Esophagus muscularis mucosa (tissue), 4 donors: ENCODE measurements at regions not wholly inside any gene's neighbourhood (a gene's known extent, or its start where the extent isn't known, plus 50 kb on each side); places are given as distances from the start of the nearest gene placed in this dataset.
"Not testable (repeated sequence)": the region's sequence is repeated elsewhere in the genome, so short reads cannot be mapped to it uniquely, and the experiment has no call there.

Experiments used
- DNase-seq: peaks from one replicate; pipeline ENCODE4 v3.0.0-alpha.2; 2017; ENCODE audit errors: extremely low spot score
- H3K27ac ChIP-seq, 4 donors: fragments of 200-600 bp; sonication (generic); replicated peaks in 1 of 4; 1 replicate in 3 of 4; 2 replicates in 1 of 4; pipeline ENCODE4 v1.5.1; 2016 to 2019; ENCODE audit warnings: mild to moderate bottlenecking in 1 of 4
- H3K27me3 ChIP-seq, 4 donors: fragments of 200-600 bp; sonication (generic); one replicate each; pipeline versions ENCODE4 v1.5.1 to v1.6.0; 2016 to 2019
- H3K36me3 ChIP-seq, 4 donors: fragments of 200-600 bp; sonication (generic); one replicate each; pipeline ENCODE4 v1.5.1; 2016 to 2019
- H3K4me1 ChIP-seq, 4 donors: fragments of 200-600 bp; sonication (generic); one replicate each; pipeline ENCODE4 v1.5.1; 2016 to 2019
- H3K4me3 ChIP-seq, 4 donors: fragments of 200-600 bp; sonication (generic); 1 replicate in 2 of 4; 2 replicates in 2 of 4; pipeline ENCODE4 v1.5.1; 2016 to 2019; ENCODE audit warnings: mild to moderate bottlenecking in 4 of 4, moderate library complexity in 1 of 4
- H3K9me3 ChIP-seq, 4 donors: fragments of 200-600 bp; sonication (generic); 1 replicate in 3 of 4; 2 replicates in 1 of 4; pipeline ENCODE4 v1.5.1; 2016 to 2019
- EP300 ChIP-seq: sonication (generic); formaldehyde crosslinking; IDR thresholded peaks from one replicate; pipeline ENCODE4 v1.6.1; 2017; ENCODE audit warnings: antibody characterized with exemption
- POLR2A ChIP-seq: fragments of 450-650 bp; IDR thresholded peaks from one replicate; pipeline ENCODE4 v1.6.1; 2017; ENCODE audit warnings: antibody characterized with exemption, moderate library complexity, mild to moderate bottlenecking, low read depth
- POLR2AphosphoS5 ChIP-seq, 2 donors: sonication (generic); formaldehyde crosslinking; IDR thresholded peaks; one replicate each; pipeline ENCODE4 v1.6.1; 2017; ENCODE audit warnings: antibody characterized with exemption in 2 of 2
- WGBS: methylation state at CpG from one replicate; pipeline ENCODE4 v1.1.5; 2018; 5-methylcytosine and 5-hydroxymethylcytosine counted together
- intact Hi-C: fragments of 100-400 bp; cut with DNase I; formaldehyde crosslinking; loops from one replicate; pipeline ENCODE4 v1.15.1; 2023
- TF ChIP-seq, protein P1 (sequence below), 3 experiments: fragments of 200-600 bp in 2 of 3; fragments of 450-650 bp in 1 of 3; sonication (generic) in 2 of 3; IDR thresholded peaks; one replicate each; pipeline ENCODE4 v1.5.1; 2017 to 2019; ENCODE audit warnings: antibody characterized with exemption in 3 of 3, mild to moderate bottlenecking in 2 of 3, moderate library complexity in 1 of 3

DNA sequence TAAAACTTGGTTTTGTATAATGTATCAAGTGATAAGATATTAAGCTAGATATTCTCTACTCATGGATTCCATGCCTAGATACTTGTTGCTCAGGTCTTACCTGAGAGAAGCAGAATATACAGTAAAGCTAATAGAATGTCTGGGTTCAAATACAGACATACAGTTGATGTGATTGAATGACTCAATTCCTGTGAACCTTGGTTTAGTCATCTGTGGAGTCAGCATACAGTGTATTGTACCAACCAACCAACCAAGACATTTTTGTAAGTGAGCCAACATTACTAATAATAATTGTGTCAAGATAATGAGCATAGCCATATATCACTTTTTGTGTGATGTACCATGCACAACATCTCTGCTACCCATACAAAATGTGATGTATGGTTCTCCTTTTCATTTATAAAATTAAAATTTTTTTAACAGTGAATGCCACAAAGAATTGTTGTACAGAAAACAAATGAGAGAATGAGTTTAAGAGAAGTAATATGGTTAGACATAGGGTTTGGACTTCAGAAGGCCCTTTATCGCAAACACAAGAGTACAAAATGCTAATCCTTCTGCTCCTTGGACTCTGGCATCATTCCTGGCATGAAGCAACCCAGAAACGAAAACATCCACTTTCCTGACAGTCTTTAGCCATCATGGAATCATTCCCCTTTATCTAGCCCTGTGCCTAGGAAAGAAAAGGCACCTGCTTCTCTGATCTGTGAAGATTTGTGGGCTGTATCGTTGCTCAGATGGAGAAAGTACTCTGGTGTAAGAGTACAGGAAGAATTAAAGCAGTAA is 977.2 kb upstream of the USP15 start:
- intact Hi-C loops, result no loop called here
- no peak for TF ChIP-seq POLR2AphosphoS5 (IDR thresholded peaks at IDR 0.05)
- 72% methylated on average over 3 of the region's 3 CpGs for WGBS

DNA sequence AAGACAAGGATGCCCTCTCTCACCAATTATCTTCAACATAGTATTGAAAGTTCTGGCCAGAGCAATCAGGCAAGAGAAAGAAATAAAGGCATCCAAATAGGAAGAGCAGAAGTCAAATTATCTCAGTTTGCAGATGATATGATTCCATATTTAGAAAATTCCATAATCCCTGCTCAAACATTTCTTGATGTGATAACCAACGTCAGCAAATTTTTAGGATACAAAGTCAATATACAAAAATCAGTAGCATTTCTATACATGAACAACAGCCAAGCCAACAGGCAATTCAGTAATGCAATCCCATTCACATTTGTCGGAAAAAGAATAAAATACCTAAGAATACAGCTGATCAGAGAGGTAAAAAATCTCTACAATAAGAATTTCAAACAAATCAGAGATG is 969.7 kb upstream of the USP15 start:
- Histone ChIP-seq H3K36me3 (no peaks in the 10 kb centered on the region), H3K9me3 (peaks cover 0 to 26% (median 15%) of the 10 kb centered on the region in 4 donors), H3K27me3 (no peaks in the 10 kb centered on the region), H3K4me1 (no peaks in the 10 kb centered on the region), H3K4me3 (no peak overlapping the region), H3K27ac (no peak overlapping the region)
- intact Hi-C loops, result no loop called here
- WGBS, result 86% methylated on average over 2 of the region's 2 CpGs
- TF ChIP-seq POLR2A, result no peak
- DNase-seq, result no peak

More for the DNA sequence above, 977.2 kb upstream of the USP15 start:
- Histone ChIP-seq H3K36me3 (no peaks in the 10 kb centered on the region), H3K9me3 (peaks cover 0 to 21% (median 16%) of the 10 kb centered on the region in 4 donors), H3K4me3 (no peak overlapping the region), H3K27me3 (no peaks in the 10 kb centered on the region), H3K4me1 (no peaks in the 10 kb centered on the region), H3K27ac (no peak overlapping the region)
- DNase-seq, result no peak

DNA sequence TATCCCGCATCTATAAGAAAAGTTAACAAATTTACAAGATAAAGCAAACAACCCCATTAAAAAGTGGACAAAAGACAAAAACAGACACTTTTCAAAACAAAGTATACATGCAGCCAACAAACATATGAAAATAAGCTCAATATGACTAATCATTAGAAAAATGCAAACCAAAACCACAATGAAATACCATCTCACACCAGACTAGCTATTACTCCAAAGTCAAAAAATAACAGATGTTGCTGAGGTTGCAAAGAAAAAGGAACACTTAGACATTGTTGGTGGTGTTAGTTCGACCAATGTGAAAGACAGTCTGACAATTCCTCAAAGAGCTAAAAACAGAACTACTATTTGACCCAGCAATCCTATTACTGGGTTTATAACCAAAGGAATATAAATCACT is 968.6 kb upstream of the USP15 start:
- Histone ChIP-seq H3K27ac (no peak overlapping the region), H3K36me3 (no peaks in the 10 kb centered on the region), H3K4me3 (no peak overlapping the region), H3K4me1 (no peaks in the 10 kb centered on the region), H3K9me3 (peaks cover 0 to 21% (median 12%) of the 10 kb centered on the region in 4 donors), H3K27me3 (no peaks in the 10 kb centered on the region)
- TF ChIP-seq POLR2AphosphoS5 (IDR thresholded peaks at IDR 0.05) (no peak), EP300 (no peak), POLR2A (no peak)
- TF ChIP-seq, protein P1, sequence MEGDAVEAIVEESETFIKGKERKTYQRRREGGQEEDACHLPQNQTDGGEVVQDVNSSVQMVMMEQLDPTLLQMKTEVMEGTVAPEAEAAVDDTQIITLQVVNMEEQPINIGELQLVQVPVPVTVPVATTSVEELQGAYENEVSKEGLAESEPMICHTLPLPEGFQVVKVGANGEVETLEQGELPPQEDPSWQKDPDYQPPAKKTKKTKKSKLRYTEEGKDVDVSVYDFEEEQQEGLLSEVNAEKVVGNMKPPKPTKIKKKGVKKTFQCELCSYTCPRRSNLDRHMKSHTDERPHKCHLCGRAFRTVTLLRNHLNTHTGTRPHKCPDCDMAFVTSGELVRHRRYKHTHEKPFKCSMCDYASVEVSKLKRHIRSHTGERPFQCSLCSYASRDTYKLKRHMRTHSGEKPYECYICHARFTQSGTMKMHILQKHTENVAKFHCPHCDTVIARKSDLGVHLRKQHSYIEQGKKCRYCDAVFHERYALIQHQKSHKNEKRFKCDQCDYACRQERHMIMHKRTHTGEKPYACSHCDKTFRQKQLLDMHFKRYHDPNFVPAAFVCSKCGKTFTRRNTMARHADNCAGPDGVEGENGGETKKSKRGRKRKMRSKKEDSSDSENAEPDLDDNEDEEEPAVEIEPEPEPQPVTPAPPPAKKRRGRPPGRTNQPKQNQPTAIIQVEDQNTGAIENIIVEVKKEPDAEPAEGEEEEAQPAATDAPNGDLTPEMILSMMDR (IDR thresholded peaks at IDR 0.05), result no peak
- intact Hi-C loops, result no loop called here
- 94% methylated on average over 2 of the region's 2 CpGs for WGBS
- no peak for DNase-seq

DNA sequence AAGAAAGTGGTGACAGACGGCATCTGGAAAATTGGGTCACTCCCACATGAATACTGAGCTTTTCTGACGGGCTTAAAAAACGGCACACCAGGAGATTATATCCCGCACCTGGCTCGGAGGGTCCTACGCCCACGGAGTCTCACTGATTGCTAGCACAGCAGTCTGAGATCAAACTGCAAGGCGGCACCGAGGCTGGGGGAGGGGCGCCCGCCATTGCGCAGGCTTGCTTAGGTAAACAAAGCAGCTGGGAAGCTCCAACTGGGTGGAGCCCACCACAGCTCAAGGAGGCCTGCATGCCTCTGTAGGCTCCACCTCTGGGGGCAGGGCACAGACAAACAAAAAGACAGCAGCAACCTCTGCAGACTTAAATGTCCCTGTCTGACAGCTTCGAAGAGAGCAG is 966.2 kb upstream of the USP15 start:
- intact Hi-C loops, H3K36me3 ChIP-seq, H3K27me3 ChIP-seq, H3K4me3 ChIP-seq, H3K4me1 ChIP-seq, DNase-seq, H3K27ac ChIP-seq: not testable (repeated sequence)
- WGBS, result 98% methylated on average over 11 of the region's 13 CpGs
- H3K9me3 ChIP-seq, result peaks cover 0 to 15% (median 7%) of the 10 kb centered on the region in 4 donors

DNA sequence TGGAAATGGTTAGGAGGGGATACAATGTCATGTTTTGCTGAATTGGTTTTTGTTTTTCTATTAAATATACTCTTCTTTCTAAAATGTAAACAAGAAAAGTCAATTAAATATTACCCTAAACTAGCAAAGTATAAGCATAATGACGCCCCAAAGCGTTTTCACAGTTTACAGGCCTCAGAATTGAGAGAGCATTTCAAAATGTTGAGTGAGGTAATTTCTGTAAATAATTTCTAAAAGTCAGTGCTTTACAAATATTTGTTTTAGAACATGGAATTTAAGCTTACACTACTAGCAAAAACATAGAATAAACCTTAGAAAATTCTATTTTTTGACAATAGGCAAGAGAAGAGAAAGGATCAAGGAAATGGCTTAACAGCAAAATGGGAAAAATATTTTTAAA is 958.4 kb upstream of the USP15 start:
- WGBS, result 90% methylated on average over 2 of the region's 2 CpGs
- Histone ChIP-seq H3K9me3 (no peaks in the 10 kb centered on the region), H3K4me3 (no peak overlapping the region), H3K4me1 (no peaks in the 10 kb centered on the region), H3K27ac (no peak overlapping the region), H3K27me3 (no peaks in the 10 kb centered on the region), H3K36me3 (no peaks in the 10 kb centered on the region)
- intact Hi-C loops, result no loop called here
- TF ChIP-seq EP300, result no peak
- no peak for TF ChIP-seq POLR2AphosphoS5 (IDR thresholded peaks at IDR 0.05)
- TF ChIP-seq, protein P1 (IDR thresholded peaks at IDR 0.05), result no peak
- no peak for TF ChIP-seq POLR2A
- DNase-seq, result no peak

DNA sequence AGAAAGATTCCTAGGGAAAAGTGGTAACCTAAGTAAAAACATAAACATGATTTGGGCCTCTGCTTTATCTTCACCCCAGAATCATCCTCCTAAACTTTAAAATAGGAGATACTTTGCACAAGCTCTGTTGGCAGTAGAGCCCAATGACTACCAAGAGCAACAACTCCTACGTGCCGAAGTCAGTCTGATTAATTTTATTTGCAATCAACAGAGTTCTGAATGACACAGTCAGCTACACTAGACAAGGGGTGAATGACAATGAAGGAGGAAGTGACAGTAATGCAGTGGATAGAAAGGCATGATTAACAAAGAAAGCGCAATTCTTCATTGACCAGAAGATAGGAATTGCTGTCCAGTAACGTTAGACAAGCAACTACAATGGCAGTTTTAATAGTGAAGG is 957.9 kb upstream of the USP15 start:
- 84% methylated on average over 4 of the region's 4 CpGs for WGBS
- no peak for DNase-seq
- Histone ChIP-seq H3K27me3 (no peaks in the 10 kb centered on the region), H3K36me3 (no peaks in the 10 kb centered on the region), H3K27ac (no peak overlapping the region), H3K4me1 (no peaks in the 10 kb centered on the region), H3K4me3 (no peak overlapping the region), H3K9me3 (no peaks in the 10 kb centered on the region)
- TF ChIP-seq POLR2A (no peak), POLR2AphosphoS5 (IDR thresholded peaks at IDR 0.05) (no peak)
- intact Hi-C loops, result no loop called here

DNA sequence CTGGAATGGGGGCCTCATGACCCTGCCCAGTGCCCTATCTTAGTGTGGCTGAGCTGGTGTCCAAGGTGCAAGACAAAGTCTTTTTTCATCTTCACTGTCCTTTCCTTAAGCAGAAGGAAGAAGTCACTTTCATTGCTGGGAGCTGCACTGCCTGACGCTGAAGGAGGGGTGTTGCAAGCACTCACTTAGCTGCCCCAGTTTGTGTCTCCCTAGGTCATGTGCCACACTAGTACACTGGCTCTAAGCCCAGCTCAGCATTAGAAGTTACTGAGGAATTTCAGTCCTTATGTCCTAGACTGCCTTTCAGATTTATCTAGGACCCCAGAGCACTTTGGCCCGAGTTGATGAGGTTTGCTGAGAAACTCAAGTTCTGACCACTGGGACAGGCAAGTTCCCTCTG is 952.0 kb upstream of the USP15 start:
- TF ChIP-seq, protein P1 (IDR thresholded peaks at IDR 0.05), result no peak
- TF ChIP-seq EP300, result no peak
- TF ChIP-seq POLR2AphosphoS5 (IDR thresholded peaks at IDR 0.05), result no peak
- TF ChIP-seq POLR2A, result no peak
- Histone ChIP-seq H3K27me3 (no peaks in the 10 kb centered on the region), H3K36me3 (no peaks in the 10 kb centered on the region), H3K9me3 (no peaks in the 10 kb centered on the region), H3K4me1 (no peaks in the 10 kb centered on the region), H3K27ac (no peak overlapping the region), H3K4me3 (no peak overlapping the region)
- no peak for DNase-seq
- WGBS, result 90% methylated on average over 1 of the region's 2 CpGs
- intact Hi-C loops, result no loop called here
